Fibroblast of lung (primary cell): ENCODE measurements at regions not wholly inside any gene's neighbourhood (a gene's known extent, or its start where the extent isn't known, plus 50 kb on each side); places are given as distances from the start of the nearest gene placed in this dataset.

Experiments used
- DNase-seq, 2 donors: peaks; one replicate each; pipeline versions ENCODE4 v3.0.0 to v3.0.0-alpha.2; 2010; ENCODE audit warnings: low read depth in 2 of 2
- H2AFZ ChIP-seq: 2 replicates; pipeline ENCODE4 v1.5.1; 2012; ENCODE audit warnings: low read length, control low read depth, inconsistent platforms
- H3K27ac ChIP-seq: 2 replicates; pipeline ENCODE4 v1.5.1; 2011; ENCODE audit warnings: low read length, control low read depth; ENCODE audit not compliant: insufficient read depth
- H3K27me3 ChIP-seq: 2 replicates; pipeline ENCODE4 v1.5.1; 2011; ENCODE audit warnings: mild to moderate bottlenecking, low read length; ENCODE audit not compliant: control insufficient read depth, insufficient read depth
- H3K36me3 ChIP-seq: 2 replicates; pipeline ENCODE4 v1.5.1; 2011; ENCODE audit warnings: low read length; ENCODE audit not compliant: control insufficient read depth, insufficient read depth
- H3K4me1 ChIP-seq: 2 replicates; pipeline ENCODE4 v1.5.1; 2011; ENCODE audit warnings: low read length; ENCODE audit not compliant: control insufficient read depth, insufficient read depth; ENCODE audit errors: extremely low read depth
- H3K4me2 ChIP-seq: 2 replicates; pipeline ENCODE4 v1.5.1; 2011; ENCODE audit warnings: low read length, control low read depth; ENCODE audit not compliant: insufficient read depth; ENCODE audit errors: extremely low read depth
- H3K4me3 ChIP-seq, 4 experiments: fragments of 200-600 bp in 1 of 4; sonication (generic) in 1 of 4; replicated peaks in 1 of 4; 2 replicates each; pipeline ENCODE4 v1.5.1; 2011 to 2016; ENCODE audit warnings: low read length in 4 of 4, low read depth in 3 of 4, mild to moderate bottlenecking in 3 of 4, control low read depth in 2 of 4, inconsistent platforms in 1 of 4, mixed read lengths in 1 of 4; ENCODE audit not compliant: insufficient read depth in 1 of 4; ENCODE audit errors: control extremely low read depth in 1 of 4
- H3K79me2 ChIP-seq: 2 replicates; pipeline ENCODE4 v1.5.1; 2012; ENCODE audit warnings: mild to moderate bottlenecking, low read length, inconsistent platforms; ENCODE audit not compliant: control insufficient read depth, insufficient read depth
- H3K9ac ChIP-seq: 2 replicates; pipeline ENCODE4 v1.5.1; 2011; ENCODE audit warnings: mild to moderate bottlenecking, low read length, control low read depth; ENCODE audit not compliant: insufficient read depth
- H3K9me3 ChIP-seq: 2 replicates; pipeline ENCODE4 v1.5.1; 2012; ENCODE audit warnings: low read depth, low read length; ENCODE audit not compliant: control insufficient read depth, insufficient read depth
- H4K20me1 ChIP-seq: 2 replicates; pipeline ENCODE4 v1.5.1; 2011; ENCODE audit warnings: low read length; ENCODE audit not compliant: control insufficient read depth, insufficient read depth; ENCODE audit errors: extremely low read depth
- CTCF ChIP-seq, 2 donors: IDR thresholded peaks in 1 of 2; conservative IDR thresholded peaks in 1 of 2; 1 replicate in 1 of 2; 2 replicates in 1 of 2; pipeline ENCODE4 v1.5.1; 2011 to 2012; ENCODE audit warnings: low read length in 2 of 2, control low read depth in 1 of 2, inconsistent platforms in 1 of 2, low read depth in 1 of 2, mild to moderate bottlenecking in 1 of 2
- EZH2 ChIP-seq: IDR thresholded peaks from 2 replicates; pipeline ENCODE4 v1.5.1; 2012; ENCODE audit warnings: low read length, control low read depth, mild to moderate bottlenecking; ENCODE audit errors: missing control alignments

GRCh38 chr18:41410006-41410405 lies 545.0 kb upstream of the PIK3C3 start:
- DNase-seq: no peak
- H2AFZ ChIP-seq: no peak overlapping the region
- no peaks in the 10 kb centered on the region for H3K4me1 ChIP-seq
- H3K27ac ChIP-seq: no peak overlapping the region
- H3K4me2 ChIP-seq: no peak overlapping the region
- H3K9me3 ChIP-seq: no peaks in the 10 kb centered on the region
- H3K9ac ChIP-seq: no peak overlapping the region
- no peaks in the 10 kb centered on the region for H4K20me1 ChIP-seq
- no peak overlapping the region for H3K4me3 ChIP-seq
- H3K36me3 ChIP-seq: no peaks in the 10 kb centered on the region
- no peak for TF ChIP-seq EZH2
- TF ChIP-seq CTCF (conservative IDR thresholded peaks at IDR 0.05 in 1 of 2, IDR thresholded peaks at IDR 0.05 in 1 of 2; ENCODE audit: low read depth in 1 of 2, low read length in 2 of 2): no peak
- H3K27me3 ChIP-seq: no peaks in the 10 kb centered on the region
- H3K79me2 ChIP-seq: no peaks in the 10 kb centered on the region

GRCh38 chr18:41406834-41407233 lies 548.2 kb upstream of the PIK3C3 start:
- H3K79me2 ChIP-seq: no peaks in the 10 kb centered on the region
- no peak overlapping the region for H3K27ac ChIP-seq
- H3K27me3 ChIP-seq: no peaks in the 10 kb centered on the region
- H3K36me3 ChIP-seq: no peaks in the 10 kb centered on the region
- DNase-seq: no peak
- H3K9ac ChIP-seq: no peak overlapping the region
- no peak overlapping the region for H2AFZ ChIP-seq
- H4K20me1 ChIP-seq: no peaks in the 10 kb centered on the region
- H3K9me3 ChIP-seq: no peaks in the 10 kb centered on the region
- no peak overlapping the region for H3K4me2 ChIP-seq
- no peaks in the 10 kb centered on the region for H3K4me1 ChIP-seq
- TF ChIP-seq CTCF (conservative IDR thresholded peaks at IDR 0.05 in 1 of 2, IDR thresholded peaks at IDR 0.05 in 1 of 2; ENCODE audit: low read depth in 1 of 2, low read length in 2 of 2) (no peak), EZH2 (no peak)
- no peak overlapping the region for H3K4me3 ChIP-seq

- no peak for TF ChIP-seq EZH2
- no peak for TF ChIP-seq CTCF (conservative IDR thresholded peaks at IDR 0.05 in 1 of 2, IDR thresholded peaks at IDR 0.05 in 1 of 2; ENCODE audit: low read depth in 1 of 2, low read length in 2 of 2)
- no peak overlapping the region for H3K9ac ChIP-seq
- no peak overlapping the region for H3K4me2 ChIP-seq
- no peak overlapping the region for H3K27ac ChIP-seq
- H3K36me3 ChIP-seq: no peaks in the 10 kb centered on the region
- H3K4me1 ChIP-seq: no peaks in the 10 kb centered on the region
- no peak for DNase-seq
- no peak overlapping the region for H2AFZ ChIP-seq
- no peaks in the 10 kb centered on the region for H3K9me3 ChIP-seq
- no peak overlapping the region for H3K4me3 ChIP-seq
- no peaks in the 10 kb centered on the region for H3K79me2 ChIP-seq
- no peaks in the 10 kb centered on the region for H4K20me1 ChIP-seq
- no peaks in the 10 kb centered on the region for H3K27me3 ChIP-seq
These were observed 558.2 kb upstream of the PIK3C3 start for GRCh38 chr18:41396861-41397260.
